ENCODE measurements at regions not wholly inside any gene's neighbourhood (a gene's known extent, or its start where the extent isn't known, plus 50 kb on each side); places are given as distances from the start of the nearest gene placed in this dataset.
"Not testable (repeated sequence)": the region's sequence is repeated elsewhere in the genome, so short reads cannot be mapped to it uniquely, and the experiment has no call there.

GRCh38 chr13:89407357-89407756, 1736.2 kb downstream of the SLITRK5 start:
- Histone ChIP-seq H3K9me3 (no peaks in the 10 kb centered on the region), H3K27me3 (no peaks in the 10 kb centered on the region), H3K4me3 (no peak overlapping the region), H3K4me1 (no peaks in the 10 kb centered on the region), H3K27ac (no peak overlapping the region), H3K36me3 (no peaks in the 10 kb centered on the region)
- TF ChIP-seq EP300 (IDR thresholded peaks at IDR 0.05) (no peak), CTCF (IDR thresholded peaks at IDR 0.05) (no peak), POLR2A (IDR thresholded peaks at IDR 0.05) (no peak), POLR2AphosphoS5 (IDR thresholded peaks at IDR 0.05) (no peak)
- WGBS, 2 donors: 33 to 66% methylated on average over 4 of the region's 4 CpGs
- DNase-seq: no peak
- intact Hi-C loops (cut with DNase I): no loop called here

DNA sequence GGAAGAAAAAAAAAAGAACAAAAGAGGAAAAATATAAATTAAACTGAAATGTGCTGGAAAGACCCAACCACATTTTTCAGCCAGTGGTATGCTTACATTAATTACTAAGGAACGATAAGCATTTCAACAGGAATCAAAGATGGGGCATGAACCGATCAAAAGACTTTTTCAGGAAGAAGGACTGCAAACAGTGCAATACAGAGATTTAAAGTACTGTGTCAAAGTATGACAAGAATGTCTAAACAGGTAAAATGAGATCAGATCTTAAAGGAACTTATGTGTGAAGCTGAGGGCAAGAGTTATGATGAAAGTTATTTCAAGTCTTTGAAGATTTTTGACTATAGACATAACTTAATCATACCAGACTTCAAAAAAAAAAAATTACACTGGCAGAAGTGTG, 1761.8 kb downstream of the SLITRK5 start:
- Histone ChIP-seq H3K36me3 (no peaks in the 10 kb centered on the region), H3K27ac (no peak overlapping the region), H3K27me3 (no peaks in the 10 kb centered on the region), H3K4me1 (no peaks in the 10 kb centered on the region), H3K4me3 (no peak overlapping the region), H3K9me3 (peaks cover 0 to 5% (median 0%) of the 10 kb centered on the region in 4 donors)
- DNase-seq: no peak
- intact Hi-C loops (cut with DNase I): no loop called here
- 40 to 68% methylated on average over 2 of the region's 2 CpGs for WGBS, 2 donors
- TF ChIP-seq POLR2A (IDR thresholded peaks at IDR 0.05) (no peak), POLR2AphosphoS5 (IDR thresholded peaks at IDR 0.05) (no peak), CTCF (IDR thresholded peaks at IDR 0.05) (no peak)

DNA sequence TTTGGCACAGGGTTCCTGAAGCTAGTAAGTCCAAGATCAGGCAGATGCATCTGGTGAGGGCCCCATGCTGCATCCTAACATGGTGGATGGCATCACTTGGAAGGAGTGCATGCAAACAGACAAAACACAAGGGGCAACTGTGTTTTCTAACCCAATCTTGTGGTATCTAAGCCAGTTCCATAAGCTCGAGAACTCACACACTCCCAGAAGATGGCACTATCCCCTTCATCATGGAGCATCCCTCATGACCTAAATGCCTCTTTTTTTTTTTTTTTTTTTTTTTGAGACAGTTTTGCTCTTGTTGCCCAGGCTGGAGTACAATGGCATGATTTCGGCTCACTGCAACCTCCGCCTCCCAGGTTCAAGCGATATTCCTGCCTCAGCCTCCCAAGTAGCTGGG, 1763.5 kb downstream of the SLITRK5 start:
- H3K4me1 ChIP-seq; H3K27ac ChIP-seq; intact Hi-C loops (cut with DNase I); H3K27me3 ChIP-seq; DNase-seq; H3K36me3 ChIP-seq; H3K9me3 ChIP-seq; H3K4me3 ChIP-seq: not testable (repeated sequence)
- 89 to 96% methylated on average over 4 of the region's 4 CpGs for WGBS, 2 donors

DNA sequence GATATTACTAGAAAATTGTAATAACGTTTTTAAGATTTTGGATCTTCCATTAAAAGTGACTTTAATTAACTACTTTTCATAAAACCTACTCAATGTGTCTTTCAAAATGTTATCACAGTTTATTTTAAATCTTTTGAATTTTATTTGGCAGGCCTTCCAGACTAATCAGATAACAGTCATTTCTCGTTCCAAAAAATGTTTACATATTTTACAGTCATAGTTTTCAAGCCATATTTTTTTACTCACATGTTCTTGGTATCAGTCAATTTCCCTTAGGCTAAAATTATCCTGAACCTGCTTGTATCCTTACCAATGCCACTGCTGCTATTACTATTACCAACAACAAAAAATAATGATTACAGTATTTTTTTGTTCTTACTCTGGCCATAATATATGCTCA, 1783.5 kb downstream of the SLITRK5 start:
- no peak for TF ChIP-seq CTCF (IDR thresholded peaks at IDR 0.05)
- no peak for TF ChIP-seq POLR2A (IDR thresholded peaks at IDR 0.05)
- TF ChIP-seq POLR2AphosphoS5 (IDR thresholded peaks at IDR 0.05): no peak
- no peak for TF ChIP-seq EP300 (IDR thresholded peaks at IDR 0.05)
- DNase-seq: no peak
- no peaks in the 10 kb centered on the region for H3K36me3 ChIP-seq
- H3K4me3 ChIP-seq: no peak overlapping the region
- no peaks in the 10 kb centered on the region for H3K27me3 ChIP-seq
- H3K27ac ChIP-seq: no peak overlapping the region
- intact Hi-C loops (cut with DNase I): no loop called here
- WGBS, 2 donors: 36 to 68% methylated on average over 2 of the region's 2 CpGs
- no peaks in the 10 kb centered on the region for H3K4me1 ChIP-seq
- H3K9me3 ChIP-seq: no peaks in the 10 kb centered on the region

DNA sequence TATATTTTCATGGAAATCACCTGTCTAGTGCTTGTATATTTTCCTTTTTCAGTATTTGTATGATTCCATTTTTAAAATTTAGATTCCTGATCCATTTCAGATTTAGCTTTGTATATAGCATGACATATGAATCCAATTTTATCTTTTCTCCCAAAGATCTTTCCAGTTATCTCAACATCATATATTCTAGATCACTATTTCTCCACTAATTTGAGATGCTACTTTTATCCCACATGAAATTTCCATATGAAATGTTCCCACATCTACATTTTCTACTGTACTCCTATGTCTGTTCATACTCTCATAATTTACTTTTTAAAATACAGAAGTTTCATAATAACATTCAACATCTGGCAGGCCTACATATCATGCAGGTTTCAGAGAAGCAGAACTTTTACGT, 1784.1 kb downstream of the SLITRK5 start:
- intact Hi-C loops (cut with DNase I): no loop called here
- H3K4me1 ChIP-seq: no peaks in the 10 kb centered on the region
- H3K27ac ChIP-seq: no peak overlapping the region
- TF ChIP-seq POLR2A (IDR thresholded peaks at IDR 0.05) (no peak), EP300 (IDR thresholded peaks at IDR 0.05) (no peak), POLR2AphosphoS5 (IDR thresholded peaks at IDR 0.05) (no peak), CTCF (IDR thresholded peaks at IDR 0.05) (no peak)
- no peak for DNase-seq
- 84 to 91% methylated on average over 1 of the region's 1 CpG for WGBS, 2 donors
- H3K4me3 ChIP-seq: no peak overlapping the region
- no peaks in the 10 kb centered on the region for H3K36me3 ChIP-seq
- H3K27me3 ChIP-seq: no peaks in the 10 kb centered on the region
- H3K9me3 ChIP-seq: no peaks in the 10 kb centered on the region

All from sigmoid colon (tissue), 6 donors.